Mammary epithelial cell (primary cell): ENCODE measurements at regions not wholly inside any gene's neighbourhood (a gene's known extent, or its start where the extent isn't known, plus 50 kb on each side); places are given as distances from the start of the nearest gene placed in this dataset.

Experiments used
- CTCF ChIP-seq, 2 donors: IDR thresholded peaks in 1 of 2; conservative IDR thresholded peaks in 1 of 2; 2 replicates each; pipeline ENCODE4 v1.5.1; 2011 to 2012; ENCODE audit warnings: inconsistent platforms in 2 of 2, low read length in 2 of 2, mild to moderate bottlenecking in 2 of 2, control low read depth in 1 of 2, low read depth in 1 of 2; ENCODE audit not compliant: insufficient read depth in 1 of 2; ENCODE audit errors: extremely low read depth in 1 of 2
- EZH2 ChIP-seq: IDR thresholded peaks from 2 replicates; pipeline ENCODE4 v1.6.1; 2012; ENCODE audit warnings: low read length, inconsistent platforms, borderline replicate concordance

DNA sequence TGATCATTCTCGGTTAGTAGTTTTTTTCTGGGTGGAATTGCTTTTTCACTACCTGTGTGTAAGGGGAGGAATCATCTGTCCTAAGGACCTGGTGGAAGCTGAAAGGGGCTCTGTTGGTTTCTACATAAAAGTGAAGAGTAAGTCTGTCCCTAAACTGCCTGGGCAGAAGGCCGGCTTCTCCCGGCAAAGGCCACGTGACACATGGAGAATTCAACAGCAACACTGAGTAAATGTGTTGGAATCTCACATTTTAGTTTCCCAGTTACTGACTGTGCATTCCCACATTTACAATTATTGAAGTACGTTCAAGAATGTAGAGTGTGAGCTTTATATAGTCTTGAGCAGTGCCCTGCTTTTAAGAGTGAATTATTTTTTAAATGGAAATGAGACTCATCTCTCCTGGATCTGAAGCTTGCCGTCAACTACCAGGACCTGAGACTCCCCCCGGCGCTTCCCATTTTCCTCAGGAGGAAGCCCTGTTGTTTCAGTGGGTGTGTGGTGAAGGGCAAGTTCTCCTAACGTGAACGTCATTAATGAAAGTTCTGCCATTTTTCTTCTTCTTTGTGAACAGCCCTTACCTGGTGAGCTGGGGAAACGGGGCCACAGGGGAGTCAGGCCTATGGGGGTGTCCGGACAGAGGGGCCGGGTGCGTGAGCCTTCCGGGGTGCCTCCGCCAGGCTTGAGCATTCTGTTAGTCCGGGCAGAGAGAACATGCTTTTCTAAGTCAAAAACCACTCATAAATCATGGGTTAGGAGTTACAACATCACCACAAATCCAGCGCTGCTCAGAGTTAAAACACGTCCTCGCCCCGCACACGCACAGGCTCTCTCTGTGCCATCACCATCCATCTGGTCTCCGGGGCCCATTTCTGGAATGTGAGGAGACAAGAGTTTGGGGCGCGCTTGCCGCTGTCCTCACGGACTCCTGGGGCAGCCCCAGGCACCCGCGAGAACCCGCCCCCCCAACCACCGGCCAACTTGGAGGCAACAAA lies 56.6 kb upstream of the SMOC2 start:
- TF ChIP-seq CTCF (conservative IDR thresholded peaks at IDR 0.05 in 1 of 2, IDR thresholded peaks at IDR 0.05 in 1 of 2; ENCODE audit: extremely low read depth in 1 of 2, insufficient read depth in 1 of 2, low read depth in 1 of 2, low read length in 2 of 2) (no peak), EZH2 (no peak)
